ENCODE measurements at regions not wholly inside any gene's neighbourhood (a gene's known extent, or its start where the extent isn't known, plus 50 kb on each side); places are given as distances from the start of the nearest gene placed in this dataset.

DNA sequence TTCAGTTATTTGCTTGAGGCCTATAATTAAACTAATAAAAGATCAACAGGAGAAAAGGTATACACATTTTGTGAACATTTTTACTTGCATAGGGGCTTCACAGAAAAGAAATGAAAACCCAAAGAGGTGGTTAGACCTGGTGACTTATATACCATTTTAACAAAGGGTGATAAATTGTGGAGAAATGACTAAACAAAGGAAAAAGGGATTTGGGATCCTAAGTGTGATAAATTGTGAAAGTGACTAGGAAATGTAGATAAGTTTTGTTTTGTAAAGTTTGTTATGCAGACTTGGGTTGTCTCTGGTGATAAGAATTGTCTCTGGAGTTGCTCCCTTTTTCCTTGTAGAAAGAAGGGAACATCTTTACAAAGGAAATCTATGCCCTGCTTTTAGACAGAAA is 86.1 kb upstream of the ZNF608 start:
- TF ChIP-seq, protein P1, sequence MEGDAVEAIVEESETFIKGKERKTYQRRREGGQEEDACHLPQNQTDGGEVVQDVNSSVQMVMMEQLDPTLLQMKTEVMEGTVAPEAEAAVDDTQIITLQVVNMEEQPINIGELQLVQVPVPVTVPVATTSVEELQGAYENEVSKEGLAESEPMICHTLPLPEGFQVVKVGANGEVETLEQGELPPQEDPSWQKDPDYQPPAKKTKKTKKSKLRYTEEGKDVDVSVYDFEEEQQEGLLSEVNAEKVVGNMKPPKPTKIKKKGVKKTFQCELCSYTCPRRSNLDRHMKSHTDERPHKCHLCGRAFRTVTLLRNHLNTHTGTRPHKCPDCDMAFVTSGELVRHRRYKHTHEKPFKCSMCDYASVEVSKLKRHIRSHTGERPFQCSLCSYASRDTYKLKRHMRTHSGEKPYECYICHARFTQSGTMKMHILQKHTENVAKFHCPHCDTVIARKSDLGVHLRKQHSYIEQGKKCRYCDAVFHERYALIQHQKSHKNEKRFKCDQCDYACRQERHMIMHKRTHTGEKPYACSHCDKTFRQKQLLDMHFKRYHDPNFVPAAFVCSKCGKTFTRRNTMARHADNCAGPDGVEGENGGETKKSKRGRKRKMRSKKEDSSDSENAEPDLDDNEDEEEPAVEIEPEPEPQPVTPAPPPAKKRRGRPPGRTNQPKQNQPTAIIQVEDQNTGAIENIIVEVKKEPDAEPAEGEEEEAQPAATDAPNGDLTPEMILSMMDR (IDR thresholded peaks at IDR 0.05), result no peak
- TF ChIP-seq POLR2A (IDR thresholded peaks at IDR 0.05), result no peak

Measured in sigmoid colon (tissue), 3 donors.